ENCODE measurements at regions not wholly inside any gene's neighbourhood (a gene's known extent, or its start where the extent isn't known, plus 50 kb on each side); places are given as distances from the start of the nearest gene placed in this dataset.

DNA sequence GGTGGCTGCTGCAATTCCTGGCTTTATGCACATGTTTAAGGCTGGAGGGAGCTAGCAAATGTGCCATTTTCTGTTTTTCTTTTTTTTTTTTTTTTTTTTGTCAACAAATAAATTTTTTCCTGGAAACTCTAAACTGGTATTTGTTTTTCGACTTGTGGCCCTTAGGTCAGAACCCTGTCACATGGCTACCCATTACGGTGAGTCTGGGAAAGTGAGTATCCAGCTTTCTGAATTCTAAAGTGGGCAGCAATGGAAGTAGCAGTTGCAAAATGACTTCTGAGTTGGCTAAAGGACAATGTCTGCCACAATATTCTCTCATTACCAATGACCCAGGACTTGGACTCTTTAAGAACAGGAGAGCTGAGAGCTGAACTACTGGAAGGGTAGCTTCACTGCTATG, 225.1 kb upstream of the CENPE start (continued):
- TF ChIP-seq RAD21 (IDR thresholded peaks at IDR 0.05) (peak in 1 of 2 donors; percentile 7), RXRA (IDR thresholded peaks at IDR 0.05) (peak; percentile 3 to 63), TAF1 (conservative IDR thresholded peaks at IDR 0.05) (peak; percentile 25), FOXA2 (IDR thresholded peaks at IDR 0.05) (no peak), EGR1 (IDR thresholded peaks at IDR 0.05; ENCODE audit: low read depth in 2 of 2) (peak in 1 of 2 donors; percentile 48), SP1 (IDR thresholded peaks at IDR 0.05) (peak; percentile 47), HNF4A (conservative IDR thresholded peaks at IDR 0.05) (peak; percentile 50 to 69)
- TF ChIP-seq, protein P1, sequence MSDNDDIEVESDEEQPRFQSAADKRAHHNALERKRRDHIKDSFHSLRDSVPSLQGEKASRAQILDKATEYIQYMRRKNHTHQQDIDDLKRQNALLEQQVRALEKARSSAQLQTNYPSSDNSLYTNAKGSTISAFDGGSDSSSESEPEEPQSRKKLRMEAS (IDR thresholded peaks at IDR 0.05) = no peak

DNA sequence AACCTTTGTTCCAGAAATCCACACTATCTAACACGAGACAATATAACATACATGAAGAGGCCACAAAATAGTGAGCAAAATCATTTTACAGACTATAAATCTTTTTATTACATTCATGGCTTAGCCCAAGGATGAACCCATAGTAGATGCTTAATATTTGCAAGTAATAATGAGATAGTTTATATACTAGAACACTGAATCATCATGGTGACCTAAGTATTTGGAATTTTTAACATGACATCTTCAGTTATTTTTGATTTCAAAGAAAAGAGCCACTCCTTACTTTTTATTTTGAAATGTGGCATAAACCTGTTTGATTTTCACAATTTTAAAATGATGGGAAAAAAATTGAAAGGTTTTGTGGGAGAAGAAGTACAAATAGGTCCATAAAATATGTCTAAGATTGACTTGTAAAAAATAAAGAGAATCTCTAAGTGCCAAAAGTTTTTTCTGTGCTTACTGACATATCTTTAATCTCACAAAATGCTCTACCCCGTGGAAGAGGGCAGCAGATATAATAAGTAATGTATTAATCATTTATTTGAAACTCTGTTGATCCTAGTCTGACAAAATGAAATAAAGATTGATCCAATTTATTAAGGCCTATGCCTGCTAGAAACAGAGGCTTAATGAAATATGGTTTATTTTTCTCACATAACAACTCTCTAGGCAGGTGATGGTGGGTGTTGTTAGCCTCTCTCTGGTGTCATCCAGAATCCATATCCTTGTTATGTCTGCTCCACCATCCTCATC, 224.5 kb upstream of the CENPE start:
- Histone ChIP-seq H3K27ac (ENCODE audit: low read depth in 1 of 2, low read length in 2 of 2) (peak overlapping the region; percentile 85 to 92), H3K9me3 (ENCODE audit: control insufficient read depth in 4 of 4, low read length in 3 of 4) (no peaks in the 10 kb centered on the region), H3K4me3 (ENCODE audit: low read depth in 1 of 3, low read length in 3 of 3) (no peak overlapping the region), H3K27me3 (ENCODE audit: control insufficient read depth in 4 of 4, insufficient read depth in 4 of 4, low read length in 3 of 4) (no peaks in the 10 kb centered on the region), H3K4me1 (ENCODE audit: control insufficient read depth in 4 of 4, insufficient read depth in 4 of 4, low read length in 3 of 4) (peaks cover 2 to 34% (median 12%) of the 10 kb centered on the region in 4 donors), H3K36me3 (ENCODE audit: control insufficient read depth in 4 of 4, insufficient read depth in 3 of 4, low read depth in 1 of 4, low read length in 3 of 4) (no peaks in the 10 kb centered on the region), H3K9ac (ENCODE audit: low read depth in 1 of 2, low read length in 2 of 2) (peak overlapping the region in 1 of 2 donors; percentile 26)
- TF ChIP-seq HNF4A (conservative IDR thresholded peaks at IDR 0.05) = no peak
- TF ChIP-seq SP1 (IDR thresholded peaks at IDR 0.05) = peak; percentile 53
- DNase-seq (ENCODE audit: low spot score) = no peak
- 43% methylated on average over 2 of the region's 2 CpGs for WGBS

DNA sequence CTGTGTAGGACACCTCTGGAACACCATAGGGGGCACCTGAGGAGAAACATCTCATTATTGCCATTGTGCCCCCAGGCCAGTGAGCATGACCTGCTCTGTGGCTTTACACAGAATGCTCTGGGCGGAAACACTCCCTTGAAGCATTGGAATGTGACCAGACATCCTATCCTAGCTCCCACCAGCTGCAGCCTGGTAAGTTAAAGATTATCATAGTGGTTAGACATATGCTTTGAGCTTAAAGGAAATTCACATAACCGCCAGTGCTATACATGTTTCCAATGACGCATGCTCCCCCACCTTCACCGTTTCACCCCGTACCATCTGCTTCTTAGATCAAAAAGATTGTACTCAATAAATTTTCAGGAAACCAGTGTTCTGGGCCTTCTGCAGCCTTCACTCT, 217.7 kb upstream of the CENPE start:
- DNase-seq (ENCODE audit: low spot score) = no peak

More for the DNA sequence above, 217.7 kb upstream of the CENPE start:
- WGBS = 92% methylated on average over 5 of the region's 5 CpGs
- Histone ChIP-seq H3K36me3 (ENCODE audit: control insufficient read depth in 4 of 4, insufficient read depth in 3 of 4, low read depth in 1 of 4, low read length in 3 of 4) (no peaks in the 10 kb centered on the region), H3K4me3 (ENCODE audit: low read depth in 1 of 3, low read length in 3 of 3) (no peak overlapping the region), H3K9ac (ENCODE audit: low read depth in 1 of 2, low read length in 2 of 2) (no peak overlapping the region), H3K9me3 (ENCODE audit: control insufficient read depth in 4 of 4, low read length in 3 of 4) (no peaks in the 10 kb centered on the region), H3K4me1 (ENCODE audit: control insufficient read depth in 4 of 4, insufficient read depth in 4 of 4, low read length in 3 of 4) (peaks cover 0 to 2% (median 0%) of the 10 kb centered on the region in 4 donors), H3K27me3 (ENCODE audit: control insufficient read depth in 4 of 4, insufficient read depth in 4 of 4, low read length in 3 of 4) (no peaks in the 10 kb centered on the region), H3K27ac (ENCODE audit: low read depth in 1 of 2, low read length in 2 of 2) (no peak overlapping the region)
- no peak for TF ChIP-seq YY1 (IDR thresholded peaks at IDR 0.05)
- TF ChIP-seq, protein P2, sequence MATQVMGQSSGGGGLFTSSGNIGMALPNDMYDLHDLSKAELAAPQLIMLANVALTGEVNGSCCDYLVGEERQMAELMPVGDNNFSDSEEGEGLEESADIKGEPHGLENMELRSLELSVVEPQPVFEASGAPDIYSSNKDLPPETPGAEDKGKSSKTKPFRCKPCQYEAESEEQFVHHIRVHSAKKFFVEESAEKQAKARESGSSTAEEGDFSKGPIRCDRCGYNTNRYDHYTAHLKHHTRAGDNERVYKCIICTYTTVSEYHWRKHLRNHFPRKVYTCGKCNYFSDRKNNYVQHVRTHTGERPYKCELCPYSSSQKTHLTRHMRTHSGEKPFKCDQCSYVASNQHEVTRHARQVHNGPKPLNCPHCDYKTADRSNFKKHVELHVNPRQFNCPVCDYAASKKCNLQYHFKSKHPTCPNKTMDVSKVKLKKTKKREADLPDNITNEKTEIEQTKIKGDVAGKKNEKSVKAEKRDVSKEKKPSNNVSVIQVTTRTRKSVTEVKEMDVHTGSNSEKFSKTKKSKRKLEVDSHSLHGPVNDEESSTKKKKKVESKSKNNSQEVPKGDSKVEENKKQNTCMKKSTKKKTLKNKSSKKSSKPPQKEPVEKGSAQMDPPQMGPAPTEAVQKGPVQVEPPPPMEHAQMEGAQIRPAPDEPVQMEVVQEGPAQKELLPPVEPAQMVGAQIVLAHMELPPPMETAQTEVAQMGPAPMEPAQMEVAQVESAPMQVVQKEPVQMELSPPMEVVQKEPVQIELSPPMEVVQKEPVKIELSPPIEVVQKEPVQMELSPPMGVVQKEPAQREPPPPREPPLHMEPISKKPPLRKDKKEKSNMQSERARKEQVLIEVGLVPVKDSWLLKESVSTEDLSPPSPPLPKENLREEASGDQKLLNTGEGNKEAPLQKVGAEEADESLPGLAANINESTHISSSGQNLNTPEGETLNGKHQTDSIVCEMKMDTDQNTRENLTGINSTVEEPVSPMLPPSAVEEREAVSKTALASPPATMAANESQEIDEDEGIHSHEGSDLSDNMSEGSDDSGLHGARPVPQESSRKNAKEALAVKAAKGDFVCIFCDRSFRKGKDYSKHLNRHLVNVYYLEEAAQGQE (IDR thresholded peaks at IDR 0.05) = no peak
- no peak for TF ChIP-seq NR2F2 (IDR thresholded peaks at IDR 0.05)
- no peak for TF ChIP-seq EGR1 (IDR thresholded peaks at IDR 0.05; ENCODE audit: low read depth in 2 of 2)
- TF ChIP-seq HNF4G (IDR thresholded peaks at IDR 0.05) = no peak
- no peak for TF ChIP-seq JUND (IDR thresholded peaks at IDR 0.05)
- TF ChIP-seq, protein P1 (IDR thresholded peaks at IDR 0.05) = no peak
- TF ChIP-seq, protein P3, sequence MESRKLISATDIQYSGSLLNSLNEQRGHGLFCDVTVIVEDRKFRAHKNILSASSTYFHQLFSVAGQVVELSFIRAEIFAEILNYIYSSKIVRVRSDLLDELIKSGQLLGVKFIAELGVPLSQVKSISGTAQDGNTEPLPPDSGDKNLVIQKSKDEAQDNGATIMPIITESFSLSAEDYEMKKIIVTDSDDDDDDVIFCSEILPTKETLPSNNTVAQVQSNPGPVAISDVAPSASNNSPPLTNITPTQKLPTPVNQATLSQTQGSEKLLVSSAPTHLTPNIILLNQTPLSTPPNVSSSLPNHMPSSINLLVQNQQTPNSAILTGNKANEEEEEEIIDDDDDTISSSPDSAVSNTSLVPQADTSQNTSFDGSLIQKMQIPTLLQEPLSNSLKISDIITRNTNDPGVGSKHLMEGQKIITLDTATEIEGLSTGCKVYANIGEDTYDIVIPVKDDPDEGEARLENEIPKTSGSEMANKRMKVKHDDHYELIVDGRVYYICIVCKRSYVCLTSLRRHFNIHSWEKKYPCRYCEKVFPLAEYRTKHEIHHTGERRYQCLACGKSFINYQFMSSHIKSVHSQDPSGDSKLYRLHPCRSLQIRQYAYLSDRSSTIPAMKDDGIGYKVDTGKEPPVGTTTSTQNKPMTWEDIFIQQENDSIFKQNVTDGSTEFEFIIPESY (IDR thresholded peaks at IDR 0.05) = no peak
- no peak for TF ChIP-seq RXRA (IDR thresholded peaks at IDR 0.05)
- TF ChIP-seq, protein P4, sequence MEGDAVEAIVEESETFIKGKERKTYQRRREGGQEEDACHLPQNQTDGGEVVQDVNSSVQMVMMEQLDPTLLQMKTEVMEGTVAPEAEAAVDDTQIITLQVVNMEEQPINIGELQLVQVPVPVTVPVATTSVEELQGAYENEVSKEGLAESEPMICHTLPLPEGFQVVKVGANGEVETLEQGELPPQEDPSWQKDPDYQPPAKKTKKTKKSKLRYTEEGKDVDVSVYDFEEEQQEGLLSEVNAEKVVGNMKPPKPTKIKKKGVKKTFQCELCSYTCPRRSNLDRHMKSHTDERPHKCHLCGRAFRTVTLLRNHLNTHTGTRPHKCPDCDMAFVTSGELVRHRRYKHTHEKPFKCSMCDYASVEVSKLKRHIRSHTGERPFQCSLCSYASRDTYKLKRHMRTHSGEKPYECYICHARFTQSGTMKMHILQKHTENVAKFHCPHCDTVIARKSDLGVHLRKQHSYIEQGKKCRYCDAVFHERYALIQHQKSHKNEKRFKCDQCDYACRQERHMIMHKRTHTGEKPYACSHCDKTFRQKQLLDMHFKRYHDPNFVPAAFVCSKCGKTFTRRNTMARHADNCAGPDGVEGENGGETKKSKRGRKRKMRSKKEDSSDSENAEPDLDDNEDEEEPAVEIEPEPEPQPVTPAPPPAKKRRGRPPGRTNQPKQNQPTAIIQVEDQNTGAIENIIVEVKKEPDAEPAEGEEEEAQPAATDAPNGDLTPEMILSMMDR (IDR thresholded peaks at IDR 0.05; ENCODE audit: low read depth, low read length, missing input control) = no peak
- no peak for TF ChIP-seq TAF1 (conservative IDR thresholded peaks at IDR 0.05)
- TF ChIP-seq, protein P5, sequence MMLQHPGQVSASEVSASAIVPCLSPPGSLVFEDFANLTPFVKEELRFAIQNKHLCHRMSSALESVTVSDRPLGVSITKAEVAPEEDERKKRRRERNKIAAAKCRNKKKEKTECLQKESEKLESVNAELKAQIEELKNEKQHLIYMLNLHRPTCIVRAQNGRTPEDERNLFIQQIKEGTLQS (IDR thresholded peaks at IDR 0.05) = no peak
- TF ChIP-seq RAD21 (IDR thresholded peaks at IDR 0.05) = no peak

Data from liver (tissue), 8 donors.